ENCODE measurements at regions not wholly inside any gene's neighbourhood (a gene's known extent, or its start where the extent isn't known, plus 50 kb on each side); places are given as distances from the start of the nearest gene placed in this dataset.
"Not testable (repeated sequence)": the region's sequence is repeated elsewhere in the genome, so short reads cannot be mapped to it uniquely, and the experiment has no call there.

GRCh38 chr6:25125736-25126135, 153.4 kb upstream of the CARMIL1 start:
- no peak for DNase-seq (ENCODE audit: low read depth)

- no peak for DNase-seq (ENCODE audit: low read depth)
Measured at GRCh38 chr6:25127076-25127837, 151.9 kb upstream of the CARMIL1 start.

- DNase-seq (ENCODE audit: low read depth): no peak
Measured at GRCh38 chr6:25130518-25130917, 148.7 kb upstream of the CARMIL1 start.

GRCh38 chr6:25132934-25133333, 146.2 kb upstream of the CARMIL1 start:
- DNase-seq (ENCODE audit: low read depth): no peak

GRCh38 chr6:25133568-25133967, 145.6 kb upstream of the CARMIL1 start:
- no peak for DNase-seq (ENCODE audit: low read depth)

GRCh38 chr6:25136854-25137253, 142.3 kb upstream of the CARMIL1 start:
- no peak for DNase-seq (ENCODE audit: low read depth)

GRCh38 chr6:25137480-25137879, 141.7 kb upstream of the CARMIL1 start:
- no peak for DNase-seq (ENCODE audit: low read depth)

- no peak for DNase-seq (ENCODE audit: low read depth)
Measured at GRCh38 chr6:25137916-25138232, 141.3 kb upstream of the CARMIL1 start.

- peak; percentile 71 for DNase-seq (ENCODE audit: low read depth)
Measured at GRCh38 chr6:25138233-25138933, 140.8 kb upstream of the CARMIL1 start.

GRCh38 chr6:25138934-25139415, 140.2 kb upstream of the CARMIL1 start:
- DNase-seq (ENCODE audit: low read depth): no peak

GRCh38 chr6:25139608-25140007, 139.6 kb upstream of the CARMIL1 start:
- not testable (repeated sequence) for DNase-seq (ENCODE audit: low read depth)

- DNase-seq (ENCODE audit: low read depth): no peak
Measured at GRCh38 chr6:25142506-25142905, 136.7 kb upstream of the CARMIL1 start.

- no peak for DNase-seq (ENCODE audit: low read depth)
Measured at GRCh38 chr6:25144919-25145318, 134.3 kb upstream of the CARMIL1 start.

GRCh38 chr6:25147223-25147622, 132.0 kb upstream of the CARMIL1 start:
- DNase-seq (ENCODE audit: low read depth): no peak

GRCh38 chr6:25150031-25150430, 129.1 kb upstream of the CARMIL1 start:
- no peak for DNase-seq (ENCODE audit: low read depth)

GRCh38 chr6:25150863-25151262, 128.3 kb upstream of the CARMIL1 start:
- DNase-seq (ENCODE audit: low read depth): no peak

GRCh38 chr6:25153079-25153478, 126.1 kb upstream of the CARMIL1 start:
- DNase-seq (ENCODE audit: low read depth): no peak

- no peak for DNase-seq (ENCODE audit: low read depth)
Measured at GRCh38 chr6:25154034-25154596, 125.1 kb upstream of the CARMIL1 start.

- no peak for DNase-seq (ENCODE audit: low read depth)
Measured at GRCh38 chr6:25155211-25155610, 124.0 kb upstream of the CARMIL1 start.

- no peak for DNase-seq (ENCODE audit: low read depth)
Measured at GRCh38 chr6:25156123-25156522, 123.1 kb upstream of the CARMIL1 start.

GRCh38 chr6:25157183-25157582, 122.0 kb upstream of the CARMIL1 start:
- DNase-seq (ENCODE audit: low read depth): no peak

GRCh38 chr6:25157842-25158241, 121.3 kb upstream of the CARMIL1 start:
- DNase-seq (ENCODE audit: low read depth): no peak

- not testable (repeated sequence) for DNase-seq (ENCODE audit: low read depth)
Measured at GRCh38 chr6:25160134-25160533, 119.0 kb upstream of the CARMIL1 start.
